CD4-positive, alpha-beta T cell treated with Interleukin-2 at 100 ng/mL for 4 hours (primary cell): ENCODE measurements at regions not wholly inside any gene's neighbourhood (a gene's known extent, or its start where the extent isn't known, plus 50 kb on each side); places are given as distances from the start of the nearest gene placed in this dataset.
"Not testable (repeated sequence)": the region's sequence is repeated elsewhere in the genome, so short reads cannot be mapped to it uniquely, and the experiment has no call there.

Experiments used
- DNase-seq: peaks from one replicate; pipeline ENCODE4 v3.0.0-alpha.2; 2020; ENCODE audit warnings: low spot score

- DNase-seq: no peak
These were observed 61.8 kb downstream of the SDR9C7 start for GRCh38 chr12:56872366-56872765.

- no peak for DNase-seq
These were observed 67.0 kb downstream of the SDR9C7 start for GRCh38 chr12:56867216-56867615.

GRCh38 chr12:56866493-56866892 lies 67.7 kb downstream of the SDR9C7 start:
- DNase-seq: no peak

GRCh38 chr12:56864318-56864717 lies 69.9 kb downstream of the SDR9C7 start:
- no peak for DNase-seq

GRCh38 chr12:56863789-56864188 lies 70.4 kb downstream of the SDR9C7 start:
- DNase-seq: no peak

- DNase-seq: no peak
These were observed 71.9 kb downstream of the SDR9C7 start for GRCh38 chr12:56862264-56862663.

- DNase-seq: not testable (repeated sequence)
These were observed 80.7 kb downstream of the SDR9C7 start for GRCh38 chr12:56853392-56853978.

GRCh38 chr12:56851462-56851861 lies 82.7 kb downstream of the SDR9C7 start:
- DNase-seq: no peak

GRCh38 chr12:56840922-56841321 lies 77.8 kb downstream of the HSD17B6 start:
- no peak for DNase-seq

- DNase-seq: peak; percentile 9
These were observed 76.8 kb downstream of the HSD17B6 start for GRCh38 chr12:56839915-56840325.

GRCh38 chr12:56839489-56839848 lies 76.3 kb downstream of the HSD17B6 start:
- no peak for DNase-seq

- no peak for DNase-seq
These were observed 75.7 kb downstream of the HSD17B6 start for GRCh38 chr12:56838621-56839488.
